T follicular helper cell (primary cell): ENCODE measurements at regions not wholly inside any gene's neighbourhood (a gene's known extent, or its start where the extent isn't known, plus 50 kb on each side); places are given as distances from the start of the nearest gene placed in this dataset.
"Not testable (repeated sequence)": the region's sequence is repeated elsewhere in the genome, so short reads cannot be mapped to it uniquely, and the experiment has no call there.

Experiments
- DNase-seq: peaks from one replicate; pipeline ENCODE4 v3.0.0-alpha.2; 2020; ENCODE audit warnings: low read depth

- DNase-seq, result no peak
Measured at GRCh38 chr1:166616206-166616605, 223.1 kb upstream of the POGK start.

DNA sequence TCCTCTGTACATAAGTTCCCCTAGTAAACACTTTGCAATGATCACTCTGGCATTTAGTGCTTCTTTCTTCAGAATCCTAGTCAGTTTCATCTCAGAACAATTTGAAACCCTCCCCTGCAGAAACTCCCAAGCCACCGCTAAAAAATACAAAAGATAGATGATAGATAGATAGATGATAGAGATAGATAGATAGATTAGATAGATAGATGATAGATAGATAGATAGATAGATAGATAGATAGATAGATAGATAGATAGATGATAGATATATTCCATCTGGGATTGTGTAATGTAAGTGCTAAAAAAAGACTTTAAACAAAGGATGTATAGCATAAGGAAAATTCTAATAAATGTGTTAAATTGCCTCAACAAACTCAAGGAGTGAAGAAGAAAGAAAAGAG is 212.6 kb upstream of the POGK start:
- DNase-seq, result no peak

DNA sequence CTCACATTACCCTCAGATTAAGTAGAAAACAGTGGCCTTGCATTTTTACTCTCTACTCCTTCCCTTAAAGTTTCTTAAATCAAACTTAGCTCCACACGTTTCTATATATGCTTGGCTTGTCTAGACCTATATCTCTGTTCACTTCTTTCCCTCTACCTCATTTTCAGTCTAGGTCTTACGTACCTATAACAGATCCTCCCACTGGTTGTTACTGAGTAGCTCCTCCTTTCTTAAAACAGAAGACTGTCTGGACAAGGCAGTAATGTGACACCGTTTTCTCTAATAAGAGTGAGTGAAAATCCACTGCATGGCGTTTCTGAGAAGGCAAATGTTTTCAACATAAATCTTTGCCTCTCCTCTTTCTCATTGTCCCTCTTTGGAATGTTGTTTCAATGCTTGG is 211.7 kb upstream of the POGK start:
- no peak for DNase-seq

GRCh38 chr1:166628259-166628658 is 211.0 kb upstream of the POGK start:
- DNase-seq, result no peak

DNA sequence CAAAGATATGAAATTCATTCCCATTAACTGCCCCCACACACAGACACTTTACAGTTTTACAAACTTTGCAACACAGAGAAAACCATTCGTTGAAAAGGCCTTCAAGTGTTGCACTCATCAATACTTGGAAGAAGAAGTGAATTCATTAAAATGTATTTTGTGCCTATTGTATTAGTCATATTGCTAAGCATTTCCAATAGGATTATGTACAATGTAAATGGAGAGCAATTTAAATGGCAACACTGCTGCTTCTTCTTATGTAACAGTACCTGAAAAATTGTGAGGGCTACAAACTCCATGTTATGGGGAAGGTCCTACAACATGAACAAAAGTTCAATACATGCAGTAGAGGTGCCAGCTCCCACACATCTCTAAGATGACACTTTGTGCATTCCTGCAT is 209.3 kb upstream of the POGK start:
- no peak for DNase-seq

DNA sequence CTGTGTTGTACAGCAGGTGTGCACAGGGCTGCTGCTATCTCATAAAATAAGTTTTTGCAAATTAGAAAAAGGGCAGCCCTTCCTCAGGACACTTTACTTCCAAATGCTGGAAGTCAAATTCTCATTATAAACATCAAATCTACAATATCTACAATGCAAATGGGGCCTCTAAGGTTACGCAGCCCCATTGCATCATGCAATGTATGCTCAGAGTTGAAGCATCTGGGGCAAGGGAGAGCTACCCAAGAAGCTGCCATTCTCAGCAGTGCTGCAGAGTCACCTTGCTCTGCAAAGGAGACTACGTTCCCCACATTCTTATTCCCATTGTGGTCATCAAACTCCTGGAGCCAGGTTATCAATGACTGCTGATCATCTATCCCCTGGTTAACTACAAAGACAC is 208.9 kb upstream of the POGK start:
- no peak for DNase-seq

DNA sequence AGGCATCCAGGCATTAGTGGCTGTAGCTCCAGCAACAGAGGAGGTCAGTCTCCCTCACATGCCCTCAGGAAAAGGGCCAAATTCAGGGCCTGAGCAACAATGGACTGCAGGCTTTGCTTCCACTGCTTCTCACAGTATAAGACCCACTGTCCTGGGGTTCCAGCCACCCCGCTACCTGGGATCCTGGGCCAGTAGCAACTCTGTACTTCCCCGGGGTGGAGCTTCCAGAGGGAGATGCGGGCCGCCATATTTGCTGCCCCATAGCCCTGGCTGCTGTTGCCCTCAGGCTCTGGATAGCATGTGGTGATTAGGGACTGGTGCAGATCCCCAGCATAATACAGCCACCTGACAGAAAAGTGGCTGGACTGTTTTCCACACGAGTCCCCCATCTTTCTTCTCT is 201.1 kb upstream of the POGK start:
- no peak for DNase-seq

DNA sequence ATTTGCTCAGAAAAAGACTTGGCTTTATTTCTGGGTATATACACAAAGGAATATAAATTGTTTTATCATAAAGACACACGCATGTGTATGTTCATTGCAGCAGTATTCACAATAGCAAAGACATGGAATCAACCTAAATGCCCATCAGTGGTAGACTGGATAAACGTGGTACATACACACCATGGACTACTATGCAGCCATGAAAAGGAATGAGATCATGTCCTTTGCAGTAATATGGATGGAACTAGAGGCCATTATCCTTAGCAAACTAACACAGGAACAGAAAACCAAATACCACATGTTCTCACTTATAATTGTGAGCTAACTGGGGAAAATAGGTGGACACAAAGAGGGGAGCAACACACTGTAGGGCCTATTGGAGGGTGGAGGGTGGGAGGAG is 182.0 kb upstream of the POGK start:
- not testable (repeated sequence) for DNase-seq

DNA sequence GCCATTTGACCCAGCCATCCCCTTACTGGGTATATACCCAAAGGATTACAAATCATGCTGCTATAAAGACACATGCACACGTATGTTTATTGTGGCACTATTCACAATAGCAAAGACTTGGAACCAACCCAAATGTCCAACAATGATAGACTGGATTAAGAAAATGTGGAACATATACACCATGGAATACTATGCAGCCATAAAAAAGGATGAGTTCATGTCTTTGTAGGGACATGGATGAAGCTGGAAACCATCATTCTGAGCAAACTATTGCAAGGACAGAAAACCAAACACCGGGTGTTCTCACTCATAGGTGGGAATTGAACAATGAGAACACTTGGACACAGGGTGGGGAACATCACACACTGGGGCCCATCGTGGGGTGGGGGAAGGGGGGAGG is 172.5 kb upstream of the POGK start:
- DNase-seq, result not testable (repeated sequence)

DNA sequence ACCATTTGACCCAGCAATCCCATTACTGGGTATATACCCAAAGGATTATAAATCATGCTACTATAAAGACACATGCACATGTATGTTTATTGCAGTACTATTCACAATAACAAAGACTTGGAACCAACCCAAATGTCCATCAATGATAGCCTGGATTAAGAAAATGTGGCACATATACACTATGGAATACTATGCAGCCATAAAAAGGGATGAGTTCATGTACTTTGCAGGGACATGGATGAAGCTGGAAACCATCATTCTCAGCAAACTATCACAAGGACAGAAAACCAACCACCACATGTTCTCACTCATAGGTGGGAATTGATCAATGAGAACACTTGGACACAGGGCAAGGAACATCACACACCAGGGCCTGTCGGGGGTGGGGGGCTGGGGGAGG is 171.7 kb upstream of the POGK start:
- DNase-seq, result not testable (repeated sequence)

GRCh38 chr1:166671627-166672026 is 167.6 kb upstream of the POGK start:
- DNase-seq, result no peak

DNA sequence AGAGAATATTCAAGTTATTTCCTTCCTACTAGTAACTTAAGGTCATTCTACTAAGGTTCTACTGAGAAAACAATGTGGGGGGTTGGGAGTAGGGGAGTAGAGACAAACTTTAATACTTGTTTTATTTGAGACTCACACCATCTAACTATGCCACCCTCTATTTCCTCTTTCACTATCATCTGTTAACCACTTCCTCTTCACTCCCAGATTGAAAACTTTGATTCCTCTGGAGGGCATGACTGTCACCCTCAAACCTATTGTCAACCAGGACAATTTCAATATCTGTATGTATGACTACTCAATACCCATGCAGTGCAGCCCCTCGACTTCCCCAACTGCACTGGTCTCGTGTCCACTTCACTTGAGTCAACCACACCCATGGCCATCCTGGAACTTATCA is 165.6 kb upstream of the POGK start:
- DNase-seq, result no peak

DNA sequence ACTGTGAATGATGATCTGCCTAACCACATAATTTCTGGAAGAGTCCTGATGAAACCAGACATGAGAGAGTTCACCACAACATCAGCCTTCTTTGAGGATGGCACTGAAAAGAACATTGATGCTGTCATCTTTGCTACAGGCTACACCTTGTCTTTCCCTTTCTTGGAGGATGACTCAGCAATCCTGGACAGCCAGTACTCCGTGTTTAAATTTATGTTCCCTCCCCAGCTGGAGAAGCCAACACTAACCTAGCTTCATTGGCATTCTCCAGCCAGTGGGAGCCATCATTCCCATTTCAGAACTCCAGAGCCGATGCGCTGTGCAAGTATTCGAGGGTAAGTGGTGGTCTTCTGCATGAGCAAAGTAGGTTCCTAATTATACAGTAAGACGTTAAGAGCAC is 164.1 kb upstream of the POGK start:
- DNase-seq, result no peak

DNA sequence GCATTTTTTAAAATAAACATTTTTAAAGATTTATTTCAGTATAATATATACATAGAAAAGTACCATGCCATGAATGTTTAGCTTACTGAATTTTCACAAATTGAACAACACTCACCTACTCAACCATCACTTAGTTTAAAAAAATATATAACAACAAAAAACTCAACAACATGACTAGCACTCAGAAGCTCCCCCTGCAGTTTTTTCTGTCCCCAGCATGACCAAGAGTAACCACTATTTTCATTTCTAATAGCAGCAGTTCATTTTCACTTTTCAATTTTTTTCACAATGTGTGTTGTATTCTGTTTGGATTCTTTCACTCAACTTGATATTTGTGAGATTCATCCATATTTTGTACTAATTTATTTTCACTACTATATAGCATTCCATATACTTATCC is 162.3 kb upstream of the POGK start:
- no peak for DNase-seq

GRCh38 chr1:166679369-166679768 is 159.9 kb upstream of the POGK start:
- DNase-seq, result no peak

GRCh38 chr1:166682588-166682987 is 156.7 kb upstream of the POGK start:
- no peak for DNase-seq

DNA sequence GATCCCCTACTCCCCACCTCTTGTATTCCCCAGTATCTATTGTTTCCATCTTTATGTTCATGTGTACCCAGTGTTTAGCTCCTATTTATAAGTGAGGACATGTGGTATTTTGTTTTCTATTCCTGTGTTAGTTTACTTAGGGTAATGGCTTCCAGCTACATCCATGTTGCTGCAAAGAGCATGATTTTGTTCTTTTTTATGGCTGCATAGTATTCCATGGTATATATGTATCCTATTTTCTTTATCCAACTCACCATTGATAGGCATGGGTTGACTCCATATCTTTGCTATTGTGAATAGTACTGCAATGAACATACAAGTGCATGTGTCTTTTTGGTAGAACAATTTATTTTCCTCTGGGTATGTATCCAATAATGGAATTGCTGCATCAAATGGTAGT is 154.6 kb upstream of the POGK start:
- not testable (repeated sequence) for DNase-seq

DNA sequence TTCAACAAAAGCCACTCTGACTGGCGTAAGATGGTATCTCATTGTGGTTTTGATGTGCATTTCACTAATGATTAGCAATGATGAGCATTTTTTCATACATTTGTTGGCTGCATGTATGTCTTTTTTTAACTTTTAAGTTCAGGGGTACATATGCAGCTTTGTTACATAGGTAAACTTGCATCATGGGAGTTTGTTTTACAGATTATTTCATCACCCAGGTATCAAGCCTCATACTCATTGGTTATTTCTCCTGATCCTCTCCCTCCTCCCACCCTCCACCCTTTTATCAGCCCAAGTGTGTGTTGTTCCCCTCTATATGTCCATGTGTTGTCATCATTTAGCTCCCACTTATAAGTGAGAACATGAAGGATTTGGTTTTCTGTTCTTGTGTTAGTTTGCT is 154.1 kb upstream of the POGK start:
- DNase-seq, result no peak

DNA sequence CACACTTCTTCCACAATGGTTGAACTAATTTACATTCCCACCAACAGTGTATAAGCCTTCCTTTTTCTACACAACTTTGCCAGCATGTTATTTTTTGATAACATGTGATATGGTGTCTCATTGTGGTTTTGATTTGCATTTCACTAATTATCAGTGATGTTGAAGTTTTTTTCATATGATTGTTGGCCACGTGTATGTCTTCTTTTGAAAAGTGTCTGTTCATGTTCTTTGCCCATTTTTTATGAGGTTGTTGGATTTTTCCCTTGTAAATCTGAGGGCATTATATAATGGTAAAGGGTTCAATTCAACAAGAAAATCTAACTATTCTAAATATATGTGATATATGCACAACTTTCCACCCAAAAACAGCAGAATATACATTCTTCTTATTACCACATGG is 153.4 kb upstream of the POGK start:
- DNase-seq, result not testable (repeated sequence)

DNA sequence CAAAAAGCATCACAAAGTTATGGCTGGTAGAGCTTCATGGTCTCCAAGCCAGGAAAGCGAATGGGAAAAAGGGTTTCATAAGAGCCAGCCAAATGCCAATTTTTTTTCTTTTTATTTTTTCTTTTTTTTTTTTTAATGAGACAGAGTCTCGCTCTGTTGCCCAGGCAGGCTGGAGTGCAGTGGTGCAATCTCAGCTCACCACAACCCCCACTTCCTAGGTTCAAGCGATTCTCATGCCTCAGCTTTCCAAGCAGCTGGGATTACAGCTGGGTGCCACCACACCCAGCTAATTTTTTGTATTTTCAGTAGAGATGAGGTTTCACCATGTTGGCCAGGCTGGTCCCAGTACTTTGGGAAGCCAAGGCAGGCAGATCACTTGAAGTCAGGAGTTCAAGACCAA is 148.7 kb upstream of the POGK start:
- not testable (repeated sequence) for DNase-seq

DNA sequence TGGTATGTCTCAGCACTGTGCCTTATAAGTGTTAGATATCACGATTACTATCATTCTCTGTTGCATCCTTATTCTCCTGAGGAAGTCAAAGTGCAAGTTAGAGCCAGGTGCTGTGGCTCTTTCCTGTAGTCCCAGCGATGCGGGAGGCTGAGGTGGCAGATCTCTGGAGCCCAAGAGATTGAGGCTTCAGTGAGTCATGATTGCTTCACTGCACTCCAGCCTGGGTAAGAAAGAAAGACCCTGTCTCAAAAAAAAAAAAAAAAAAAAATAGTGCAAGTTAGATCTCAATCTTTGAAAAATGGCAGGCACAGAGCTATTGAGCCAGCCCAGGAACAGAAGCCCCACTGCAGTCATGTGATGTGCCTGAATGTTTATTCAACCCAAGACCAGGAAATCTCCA is 147.8 kb upstream of the POGK start:
- no peak for DNase-seq

GRCh38 chr1:166692346-166692745 is 146.9 kb upstream of the POGK start:
- no peak for DNase-seq

DNA sequence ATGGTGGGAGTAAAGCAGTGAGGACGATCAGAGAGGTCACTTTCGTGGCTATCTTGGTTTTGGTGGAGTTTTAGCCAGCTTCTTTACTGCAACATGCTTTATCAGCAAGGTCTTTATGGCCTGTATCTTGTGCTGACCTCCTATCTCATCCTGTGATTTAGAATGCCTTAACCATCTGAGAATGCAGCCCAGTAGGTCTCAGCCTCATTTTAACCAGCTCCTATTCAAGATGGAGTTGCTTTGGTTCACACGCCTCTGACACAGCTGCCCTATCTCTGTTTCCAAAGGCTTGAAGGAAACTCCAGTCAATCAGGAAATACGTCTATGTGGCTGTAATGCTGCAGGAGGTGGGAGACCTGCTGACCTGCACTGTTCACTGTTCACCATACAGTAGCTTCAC is 146.1 kb upstream of the POGK start:
- no peak for DNase-seq

GRCh38 chr1:166693673-166694297 is 145.5 kb upstream of the POGK start:
- no peak for DNase-seq

DNA sequence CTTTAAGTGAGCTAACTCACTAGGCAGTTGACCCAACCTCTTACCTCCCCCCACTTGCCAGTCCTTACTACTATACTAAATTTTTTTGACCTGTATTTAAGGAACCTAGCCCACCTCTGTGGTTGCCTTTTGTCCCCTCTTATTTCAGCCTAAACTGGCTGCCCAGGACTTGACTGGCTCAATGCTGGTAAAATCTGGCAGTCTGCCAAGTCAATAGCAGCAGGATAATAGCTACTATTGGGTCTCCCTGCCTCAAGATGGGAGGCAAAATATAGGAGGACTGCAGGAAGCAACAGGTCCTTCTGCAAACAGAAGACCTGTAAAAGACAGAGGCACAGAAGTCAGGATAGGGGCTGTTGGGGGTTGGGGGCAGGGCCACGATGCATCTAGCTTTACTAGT is 144.2 kb upstream of the POGK start:
- no peak for DNase-seq
